A673 (cell line): ENCODE measurements at regions not wholly inside any gene's neighbourhood (a gene's known extent, or its start where the extent isn't known, plus 50 kb on each side); places are given as distances from the start of the nearest gene placed in this dataset.

Experiments used
- BruUV-seq: library from RNA; stranded (reverse); fragments of 400-500 nt; replicated peaks from 2 replicates; lab custom pipeline; 2021; lab: Mats Ljungman, UMichigan
- CTCF ChIA-PET: fragments of 300-600 bp; sonication (Branson Sonifier 250); formaldehyde crosslinking; loops from one replicate; lab custom pipeline; 2022; ENCODE audit warnings: antibody characterized with exemption; lab: Charles Lee
- POLR2A ChIA-PET: fragments of 300-600 bp; sonication (Branson Sonifier 250); formaldehyde crosslinking; loops from one replicate; lab custom pipeline; 2022; ENCODE audit warnings: antibody characterized with exemption; ENCODE audit not compliant: low non-redundant PET; lab: Charles Lee
- DNase-seq: peaks from one replicate; pipeline ENCODE4 v3.0.0-alpha.2; 2015; ENCODE audit warnings: low spot score
- H3K27ac ChIP-seq: fragments of 200-600 bp; sonication (generic); 2 replicates; pipeline ENCODE4 v1.5.1; 2016; ENCODE audit warnings: mixed run types, low read depth, mild to moderate bottlenecking, mixed read lengths, antibody characterized with exemption, low read length; ENCODE audit not compliant: poor library complexity, severe bottlenecking
- H3K27me3 ChIP-seq: fragments of 200-600 bp; sonication (generic); replicated peaks from 2 replicates; pipeline ENCODE4 v1.6.1; 2017; ENCODE audit warnings: mixed run types, low read depth, mild to moderate bottlenecking, mixed read lengths, antibody characterized with exemption, low read length; ENCODE audit not compliant: insufficient read depth, poor library complexity
- H3K36me3 ChIP-seq: fragments of 200-600 bp; sonication (generic); 2 replicates; pipeline ENCODE4 v1.6.1; 2016; ENCODE audit warnings: mixed run types, mild to moderate bottlenecking, mixed read lengths, antibody characterized with exemption, low read length; ENCODE audit not compliant: insufficient read depth, poor library complexity, severe bottlenecking
- H3K4me1 ChIP-seq: fragments of 200-600 bp; sonication (generic); 2 replicates; pipeline ENCODE4 v1.6.1; 2017; ENCODE audit warnings: mixed run types, mild to moderate bottlenecking, mixed read lengths, antibody characterized with exemption, low read length; ENCODE audit not compliant: insufficient read depth, poor library complexity, severe bottlenecking
- H3K4me3 ChIP-seq: fragments of 200-600 bp; sonication (generic); 2 replicates; pipeline ENCODE4 v1.5.1; 2016; ENCODE audit warnings: low read depth, mixed run types, mild to moderate bottlenecking, mixed read lengths, low read length; ENCODE audit not compliant: poor library complexity, severe bottlenecking
- H3K9me3 ChIP-seq: fragments of 200-600 bp; sonication (generic); 2 replicates; pipeline ENCODE4 v1.6.1; 2016; ENCODE audit warnings: mixed run types, low read depth, mild to moderate bottlenecking, mixed read lengths, antibody characterized with exemption, low read length; ENCODE audit not compliant: poor library complexity, severe bottlenecking
- CTCF ChIP-seq: fragments of 300-800, 200-600 bp; sonication (generic); conservative IDR thresholded peaks from 2 replicates; pipeline ENCODE4 v1.5.1; 2017; ENCODE audit warnings: low read depth, mild to moderate bottlenecking, antibody characterized with exemption, low read length, moderate library complexity, mixed read lengths
- EZH2 ChIP-seq: fragments of 200-600 bp; sonication (generic); IDR thresholded peaks from 2 replicates; pipeline ENCODE4 v1.6.1; 2017; ENCODE audit warnings: borderline replicate concordance, low read depth, mild to moderate bottlenecking, mixed read lengths, antibody characterized with exemption, low read length; ENCODE audit not compliant: poor library complexity, severe bottlenecking
- intact Hi-C: fragments of 100-400 bp; cut with micrococcal nuclease; formaldehyde crosslinking; loops from one replicate; pipeline ENCODE4 v1.10.0; 2022; ENCODE audit not compliant: unreplicated experiment

GRCh38 chr3:76631251-76631650, 408.6 kb upstream of the ROBO2 start:
- ChIA-PET POLR2A (no interaction called here), CTCF (no interaction called here)
- Histone ChIP-seq H3K27ac (no peak overlapping the region), H3K4me3 (no peak overlapping the region), H3K36me3 (no peaks in the 10 kb centered on the region), H3K27me3 (no peaks in the 10 kb centered on the region), H3K9me3 (no peaks in the 10 kb centered on the region), H3K4me1 (no peaks in the 10 kb centered on the region)
- intact Hi-C loops: no loop called here
- no peak for DNase-seq
- no TSS peak for BruUV-seq
- no peak for TF ChIP-seq EZH2
- TF ChIP-seq CTCF: no peak

- no peak for TF ChIP-seq EZH2
- TF ChIP-seq CTCF: no peak
- Histone ChIP-seq H3K27me3 (no peaks in the 10 kb centered on the region), H3K36me3 (no peaks in the 10 kb centered on the region), H3K4me1 (no peaks in the 10 kb centered on the region), H3K27ac (no peak overlapping the region), H3K4me3 (no peak overlapping the region), H3K9me3 (no peaks in the 10 kb centered on the region)
- BruUV-seq: no TSS peak
- ChIA-PET CTCF (no interaction called here), POLR2A (no interaction called here)
- DNase-seq: peak; percentile 17
- intact Hi-C loops: no loop called here
Measured at GRCh38 chr3:76638006-76638405, 401.9 kb upstream of the ROBO2 start.

- POLR2A ChIA-PET: no interaction called here
- H3K36me3 ChIP-seq: no peaks in the 10 kb centered on the region
- intact Hi-C loops: no loop called here
- no peak overlapping the region for H3K27ac ChIP-seq
- no peak for TF ChIP-seq CTCF
- no peak for TF ChIP-seq EZH2
- H3K4me1 ChIP-seq: no peaks in the 10 kb centered on the region
- no peak for DNase-seq
- BruUV-seq: no TSS peak
- H3K4me3 ChIP-seq: no peak overlapping the region
- CTCF ChIA-PET: no interaction called here
- H3K9me3 ChIP-seq: no peaks in the 10 kb centered on the region
- no peaks in the 10 kb centered on the region for H3K27me3 ChIP-seq
Measured at GRCh38 chr3:76643623-76644304, 396.1 kb upstream of the ROBO2 start.
